ENCODE measurements at regions not wholly inside any gene's neighbourhood (a gene's known extent, or its start where the extent isn't known, plus 50 kb on each side); places are given as distances from the start of the nearest gene placed in this dataset.

- no peak for TF ChIP-seq EZH2 (IDR thresholded peaks at IDR 0.05; ENCODE audit: low read depth)
- TF ChIP-seq, protein P1, sequence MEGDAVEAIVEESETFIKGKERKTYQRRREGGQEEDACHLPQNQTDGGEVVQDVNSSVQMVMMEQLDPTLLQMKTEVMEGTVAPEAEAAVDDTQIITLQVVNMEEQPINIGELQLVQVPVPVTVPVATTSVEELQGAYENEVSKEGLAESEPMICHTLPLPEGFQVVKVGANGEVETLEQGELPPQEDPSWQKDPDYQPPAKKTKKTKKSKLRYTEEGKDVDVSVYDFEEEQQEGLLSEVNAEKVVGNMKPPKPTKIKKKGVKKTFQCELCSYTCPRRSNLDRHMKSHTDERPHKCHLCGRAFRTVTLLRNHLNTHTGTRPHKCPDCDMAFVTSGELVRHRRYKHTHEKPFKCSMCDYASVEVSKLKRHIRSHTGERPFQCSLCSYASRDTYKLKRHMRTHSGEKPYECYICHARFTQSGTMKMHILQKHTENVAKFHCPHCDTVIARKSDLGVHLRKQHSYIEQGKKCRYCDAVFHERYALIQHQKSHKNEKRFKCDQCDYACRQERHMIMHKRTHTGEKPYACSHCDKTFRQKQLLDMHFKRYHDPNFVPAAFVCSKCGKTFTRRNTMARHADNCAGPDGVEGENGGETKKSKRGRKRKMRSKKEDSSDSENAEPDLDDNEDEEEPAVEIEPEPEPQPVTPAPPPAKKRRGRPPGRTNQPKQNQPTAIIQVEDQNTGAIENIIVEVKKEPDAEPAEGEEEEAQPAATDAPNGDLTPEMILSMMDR (conservative IDR thresholded peaks at IDR 0.05), result no peak
Measured at GRCh38 chrX:40434443-40434842, 146.3 kb upstream of the ATP6AP2 start.

All from PC-9 (cell line).